ACC112 (cell line): ENCODE measurements at regions not wholly inside any gene's neighbourhood (a gene's known extent, or its start where the extent isn't known, plus 50 kb on each side); places are given as distances from the start of the nearest gene placed in this dataset.

ENCODE experiments used
- H2AFZ ChIP-seq: fragments of 200-600 bp; sonication (generic); one replicate; pipeline ENCODE4 v1.6.0; 2017; ENCODE audit warnings: antibody characterized with exemption, low read length; ENCODE audit not compliant: unreplicated experiment
- H3K27ac ChIP-seq: fragments of 200-600 bp; sonication (generic); 2 replicates; pipeline ENCODE4 v1.5.1; 2014; ENCODE audit warnings: low read depth, mild to moderate bottlenecking, antibody characterized with exemption, low read length, moderate library complexity
- H3K27me3 ChIP-seq: fragments of 200-600 bp; sonication (generic); 2 replicates; pipeline ENCODE4 v1.6.1; 2014; ENCODE audit warnings: mild to moderate bottlenecking, antibody characterized with exemption, low read length, moderate library complexity, mixed read lengths; ENCODE audit not compliant: insufficient read depth
- H3K36me3 ChIP-seq: fragments of 200-600 bp; sonication (generic); 2 replicates; pipeline ENCODE4 v1.6.1; 2016; ENCODE audit warnings: mild to moderate bottlenecking, antibody characterized with exemption, low read length, moderate library complexity, mixed read lengths; ENCODE audit not compliant: insufficient read depth
- H3K4me1 ChIP-seq: fragments of 200-600 bp; sonication (generic); one replicate; pipeline ENCODE4 v1.6.1; 2016; ENCODE audit warnings: low read length, mixed read lengths; ENCODE audit not compliant: insufficient read depth, unreplicated experiment, control insufficient read depth
- H3K4me3 ChIP-seq: fragments of 200-600 bp; sonication (generic); 2 replicates; pipeline ENCODE4 v1.5.1; 2014; ENCODE audit warnings: mild to moderate bottlenecking, low read depth, low read length
- H3K79me2 ChIP-seq: fragments of 200-600 bp; sonication (generic); one replicate; pipeline ENCODE4 v1.6.0; 2016; ENCODE audit warnings: low read length; ENCODE audit not compliant: control insufficient read depth, unreplicated experiment, insufficient read depth

GRCh38 chr3:6132684-6133432 is 728.1 kb upstream of the GRM7 start:
- Histone ChIP-seq H3K4me1 (no peaks in the 10 kb centered on the region), H2AFZ (no peak overlapping the region), H3K79me2 (no peaks in the 10 kb centered on the region), H3K27ac (no peak overlapping the region), H3K4me3 (no peak overlapping the region), H3K36me3 (no peaks in the 10 kb centered on the region), H3K27me3 (no peaks in the 10 kb centered on the region)

DNA sequence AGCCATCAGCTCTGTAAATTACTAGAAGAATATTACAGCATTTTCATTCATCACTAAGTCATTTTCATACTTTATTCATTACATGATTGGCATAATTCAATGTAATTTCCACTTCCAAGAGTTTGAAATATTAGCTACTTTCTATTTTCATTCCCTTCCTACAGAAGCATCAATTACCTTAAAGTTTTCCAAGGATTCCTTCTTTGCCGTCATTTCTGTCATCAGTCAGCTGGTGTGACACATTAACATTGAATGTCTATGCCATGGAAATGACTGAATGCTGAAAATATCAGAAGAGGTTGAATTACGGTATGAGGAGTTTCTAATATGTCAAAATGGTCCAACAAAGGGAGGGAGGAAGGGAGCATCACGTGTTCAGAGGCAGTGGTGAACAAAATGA is 718.2 kb upstream of the GRM7 start:
- Histone ChIP-seq H3K79me2 (no peaks in the 10 kb centered on the region), H2AFZ (no peak overlapping the region), H3K27ac (no peak overlapping the region), H3K4me1 (no peaks in the 10 kb centered on the region), H3K27me3 (no peaks in the 10 kb centered on the region), H3K36me3 (no peaks in the 10 kb centered on the region), H3K4me3 (no peak overlapping the region)

DNA sequence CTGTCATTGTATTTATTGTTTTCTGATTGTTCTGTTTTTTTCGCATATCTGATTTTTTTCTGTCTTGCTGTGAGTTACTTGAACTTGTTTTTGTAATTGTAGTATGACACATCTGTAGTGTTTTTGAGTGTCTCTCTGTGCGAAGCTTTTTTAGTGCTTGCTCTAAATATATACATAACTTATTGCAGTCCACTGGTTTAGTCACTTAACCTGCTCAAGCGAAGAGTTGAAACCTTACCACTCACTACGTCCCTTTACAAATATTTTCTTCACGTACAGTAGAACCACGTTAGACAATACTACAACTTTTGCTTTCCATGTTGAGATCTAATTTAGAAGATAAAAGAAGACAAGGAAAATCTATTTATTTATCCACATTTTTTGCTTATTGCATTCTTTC is 713.0 kb upstream of the GRM7 start:
- no peak overlapping the region for H2AFZ ChIP-seq

DNA sequence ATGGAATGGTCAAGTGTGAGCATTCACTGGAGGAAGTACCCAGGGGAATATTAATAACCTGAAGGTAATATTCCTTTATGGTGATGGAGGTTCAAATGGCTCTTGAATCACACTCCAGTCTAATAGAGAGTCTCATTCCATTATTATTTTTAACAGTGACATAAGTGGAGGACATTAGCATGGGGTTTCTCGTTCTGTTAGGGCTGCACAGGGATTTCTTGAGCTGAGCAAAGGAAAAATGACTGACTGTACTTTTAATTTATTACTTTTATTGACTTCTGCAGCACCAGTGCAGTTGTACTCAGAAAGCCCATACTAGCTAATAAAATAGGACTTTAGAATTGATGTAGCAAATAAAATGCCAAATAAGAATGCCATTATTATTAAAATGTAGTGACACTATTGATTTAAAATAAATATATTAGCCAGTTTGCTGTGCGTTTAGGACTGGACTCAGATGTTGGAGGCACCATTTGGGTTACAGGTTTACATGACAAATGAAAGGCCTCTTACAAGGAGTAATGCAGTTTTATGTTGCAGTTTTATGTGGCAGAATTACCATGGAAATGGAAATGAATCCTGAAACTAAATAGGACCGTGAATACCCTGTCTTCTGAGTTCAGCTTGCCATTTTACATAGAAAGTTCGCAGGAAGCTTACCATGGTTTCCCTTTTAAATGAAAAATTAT is 705.1 kb upstream of the GRM7 start:
- Histone ChIP-seq H3K4me1 (no peaks in the 10 kb centered on the region), H2AFZ (no peak overlapping the region), H3K27me3 (no peaks in the 10 kb centered on the region), H3K27ac (no peak overlapping the region), H3K36me3 (no peaks in the 10 kb centered on the region), H3K79me2 (no peaks in the 10 kb centered on the region), H3K4me3 (no peak overlapping the region)

More for the DNA sequence above, 713.0 kb upstream of the GRM7 start:
- Histone ChIP-seq H3K4me1 (no peaks in the 10 kb centered on the region), H3K79me2 (no peaks in the 10 kb centered on the region), H3K27me3 (no peaks in the 10 kb centered on the region), H3K4me3 (no peak overlapping the region), H3K27ac (no peak overlapping the region), H3K36me3 (no peaks in the 10 kb centered on the region)

DNA sequence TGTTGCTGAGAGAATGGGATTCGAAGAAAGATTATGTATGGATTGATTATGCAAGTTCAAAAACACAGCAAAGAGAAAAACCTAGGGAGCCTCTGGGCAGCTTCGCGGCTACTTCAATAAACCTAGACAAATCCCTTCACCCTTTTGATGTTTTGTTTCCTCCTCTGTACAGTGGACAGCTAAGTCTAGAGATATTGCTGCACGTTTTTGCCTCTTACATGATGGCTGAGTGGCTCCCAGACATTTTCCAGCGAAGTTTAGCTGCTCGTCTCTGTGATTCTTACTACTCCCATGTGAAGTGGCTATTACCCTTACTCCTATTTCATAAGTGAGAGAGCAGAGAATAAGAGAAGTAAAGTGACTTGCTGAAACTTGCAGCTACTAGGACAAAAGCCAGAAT is 695.0 kb upstream of the GRM7 start:
- Histone ChIP-seq H3K27ac (no peak overlapping the region), H3K36me3 (no peaks in the 10 kb centered on the region), H3K27me3 (no peaks in the 10 kb centered on the region), H3K4me3 (no peak overlapping the region), H2AFZ (no peak overlapping the region), H3K4me1 (no peaks in the 10 kb centered on the region), H3K79me2 (no peaks in the 10 kb centered on the region)

DNA sequence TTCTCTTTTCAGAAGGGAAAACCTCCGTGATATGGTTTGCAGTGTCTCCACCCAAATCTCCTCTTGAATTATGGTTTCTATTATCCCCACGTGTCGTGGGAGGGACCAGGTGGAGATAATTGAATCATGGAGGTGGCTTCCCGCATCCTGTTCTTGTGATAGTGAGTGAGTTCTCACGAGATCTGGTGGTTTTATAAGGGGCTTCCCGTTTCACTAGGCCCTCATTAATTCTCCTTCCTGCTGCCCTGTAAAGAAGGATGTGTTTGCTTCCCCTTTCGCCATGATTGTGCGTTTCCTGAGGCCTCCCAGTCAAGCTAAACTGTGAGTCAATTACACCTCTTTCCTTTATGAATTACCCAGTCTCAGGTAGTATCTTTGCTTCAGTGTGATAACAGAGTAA is 692.7 kb upstream of the GRM7 start:
- Histone ChIP-seq H3K27me3 (no peaks in the 10 kb centered on the region), H3K27ac (no peak overlapping the region), H3K36me3 (no peaks in the 10 kb centered on the region), H3K79me2 (no peaks in the 10 kb centered on the region), H3K4me1 (no peaks in the 10 kb centered on the region), H3K4me3 (no peak overlapping the region), H2AFZ (no peak overlapping the region)

DNA sequence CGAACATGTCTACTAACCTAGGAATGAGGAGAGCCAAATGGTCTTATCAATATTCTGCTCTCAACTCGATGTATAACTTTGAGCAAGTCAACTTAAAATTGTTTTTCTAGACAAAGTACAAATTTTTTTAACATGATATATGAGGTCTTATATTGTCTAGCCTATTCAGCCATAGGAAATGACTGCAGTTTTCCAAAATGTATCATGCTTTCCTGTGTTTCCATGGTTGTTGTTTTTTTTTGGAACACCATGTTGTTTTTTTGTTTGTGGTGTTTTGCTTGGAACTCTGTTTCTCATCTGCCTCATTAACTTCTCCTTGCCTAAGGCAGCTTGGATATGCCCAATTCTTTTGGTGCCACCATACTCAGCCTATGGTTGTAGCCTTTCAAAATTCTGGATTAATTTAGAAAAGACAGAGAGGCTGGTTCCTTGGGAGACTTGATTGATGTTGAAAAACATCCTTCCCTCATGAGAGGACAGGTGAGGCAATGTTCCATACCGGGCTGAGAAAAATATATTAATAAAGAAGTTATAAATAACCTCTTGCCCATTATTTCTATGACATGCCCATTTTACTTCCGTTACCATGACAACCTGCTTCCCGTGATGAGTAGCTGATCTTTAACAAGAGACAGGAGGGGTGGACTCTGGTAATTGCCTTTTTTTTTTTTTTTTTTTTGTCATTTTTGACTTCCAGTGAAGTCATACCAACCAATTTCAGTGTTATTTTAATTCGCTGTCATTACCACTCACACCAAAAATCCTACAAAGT is 687.9 kb upstream of the GRM7 start:
- H3K79me2 ChIP-seq = no peaks in the 10 kb centered on the region
- no peak overlapping the region for H2AFZ ChIP-seq
- no peak overlapping the region for H3K27ac ChIP-seq
- no peaks in the 10 kb centered on the region for H3K27me3 ChIP-seq
- no peaks in the 10 kb centered on the region for H3K4me1 ChIP-seq
- H3K4me3 ChIP-seq = no peak overlapping the region
- no peaks in the 10 kb centered on the region for H3K36me3 ChIP-seq

- no peaks in the 10 kb centered on the region for H3K27me3 ChIP-seq
- no peaks in the 10 kb centered on the region for H3K36me3 ChIP-seq
- no peak overlapping the region for H3K4me3 ChIP-seq
- no peak overlapping the region for H3K27ac ChIP-seq
- H3K4me1 ChIP-seq = no peaks in the 10 kb centered on the region
- H3K79me2 ChIP-seq = no peaks in the 10 kb centered on the region
- H2AFZ ChIP-seq = no peak overlapping the region
Observed at GRCh38 chr3:6177417-6177816, 683.5 kb upstream of the GRM7 start.

DNA sequence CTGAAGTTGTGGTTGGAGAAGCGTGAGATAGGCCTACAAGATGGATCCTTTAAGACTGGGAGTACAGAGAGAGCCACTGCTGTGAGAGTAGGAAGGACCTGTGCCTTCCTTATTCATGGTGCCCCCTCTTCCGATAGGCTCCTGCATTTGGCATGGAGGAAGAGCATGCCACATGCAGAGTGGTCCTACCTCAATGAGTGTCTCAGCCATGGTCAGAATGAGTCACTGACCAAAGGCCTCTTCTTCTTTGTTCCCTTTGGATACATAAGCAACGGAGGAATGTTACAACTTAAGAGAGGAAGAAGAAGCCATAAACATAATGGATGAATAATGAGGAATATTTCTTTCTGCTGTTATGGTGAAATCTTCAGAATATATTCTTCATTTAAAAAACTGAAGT is 681.2 kb upstream of the GRM7 start:
- Histone ChIP-seq H3K79me2 (no peaks in the 10 kb centered on the region), H2AFZ (no peak overlapping the region), H3K4me1 (no peaks in the 10 kb centered on the region)

GRCh38 chr3:6180171-6180570 is 680.7 kb upstream of the GRM7 start:
- Histone ChIP-seq H3K4me3 (no peak overlapping the region), H3K36me3 (no peaks in the 10 kb centered on the region), H3K79me2 (no peaks in the 10 kb centered on the region), H3K4me1 (no peaks in the 10 kb centered on the region), H2AFZ (no peak overlapping the region), H3K27ac (no peak overlapping the region), H3K27me3 (no peaks in the 10 kb centered on the region)

More for the DNA sequence above, 681.2 kb upstream of the GRM7 start:
- H3K27ac ChIP-seq = no peak overlapping the region
- no peaks in the 10 kb centered on the region for H3K27me3 ChIP-seq
- no peaks in the 10 kb centered on the region for H3K36me3 ChIP-seq
- no peak overlapping the region for H3K4me3 ChIP-seq
